GM19397 (cell line): ENCODE measurements at regions not wholly inside any gene's neighbourhood (a gene's known extent, or its start where the extent isn't known, plus 50 kb on each side); places are given as distances from the start of the nearest gene placed in this dataset.
"Not testable (repeated sequence)": the region's sequence is repeated elsewhere in the genome, so short reads cannot be mapped to it uniquely, and the experiment has no call there.

Experiments
- ATAC-seq: cut with Tn5 transposase; IDR thresholded peaks from one replicate; pipeline ENCODE4 v1.9.1; 2021; ENCODE audit warnings: mild to moderate bottlenecking, moderate library complexity; ENCODE audit not compliant: unreplicated experiment

GRCh38 chr7:114182837-114183236, 231.8 kb upstream of the FOXP2 start:
- no peak for ATAC-seq

- no peak for ATAC-seq
Observed at GRCh38 chr7:114181280-114181679, 233.3 kb upstream of the FOXP2 start.

- no peak for ATAC-seq
Observed at GRCh38 chr7:114180556-114181266, 233.9 kb upstream of the FOXP2 start.

GRCh38 chr7:114175125-114175524, 239.5 kb upstream of the FOXP2 start:
- no peak for ATAC-seq

GRCh38 chr7:114173170-114173890, 241.3 kb upstream of the FOXP2 start:
- ATAC-seq: no peak

GRCh38 chr7:114169389-114169788, 245.2 kb upstream of the FOXP2 start:
- not testable (repeated sequence) for ATAC-seq

GRCh38 chr7:114160925-114161324, 242.1 kb upstream of the PPP1R3A start:
- no peak for ATAC-seq

- no peak for ATAC-seq
Observed at GRCh38 chr7:114158854-114159253, 240.0 kb upstream of the PPP1R3A start.

GRCh38 chr7:114158275-114158674, 239.5 kb upstream of the PPP1R3A start:
- ATAC-seq: no peak

- no peak for ATAC-seq
Observed at GRCh38 chr7:114156178-114156577, 237.4 kb upstream of the PPP1R3A start.

GRCh38 chr7:114155116-114156110, 236.6 kb upstream of the PPP1R3A start:
- no peak for ATAC-seq

GRCh38 chr7:114153700-114154099, 234.9 kb upstream of the PPP1R3A start:
- ATAC-seq: no peak

GRCh38 chr7:114152314-114152938, 233.6 kb upstream of the PPP1R3A start:
- ATAC-seq: no peak

- ATAC-seq: no peak
Observed at GRCh38 chr7:114151777-114152176, 233.0 kb upstream of the PPP1R3A start.

- no peak for ATAC-seq
Observed at GRCh38 chr7:114150689-114151088, 231.9 kb upstream of the PPP1R3A start.

GRCh38 chr7:114148779-114149178, 230.0 kb upstream of the PPP1R3A start:
- no peak for ATAC-seq

- no peak for ATAC-seq
Observed at GRCh38 chr7:114141415-114141814, 222.6 kb upstream of the PPP1R3A start.

GRCh38 chr7:114140561-114140960, 221.8 kb upstream of the PPP1R3A start:
- ATAC-seq: no peak

- ATAC-seq: not testable (repeated sequence)
Observed at GRCh38 chr7:114139690-114140089, 220.9 kb upstream of the PPP1R3A start.

GRCh38 chr7:114138587-114138986, 219.8 kb upstream of the PPP1R3A start:
- no peak for ATAC-seq

- ATAC-seq: no peak
Observed at GRCh38 chr7:114133717-114134116, 214.9 kb upstream of the PPP1R3A start.
